ENCODE measurements at regions not wholly inside any gene's neighbourhood (a gene's known extent, or its start where the extent isn't known, plus 50 kb on each side); places are given as distances from the start of the nearest gene placed in this dataset.

GRCh38 chr12:45622210-45622937, 107.1 kb upstream of the ARID2 start:
- H3K36me3 ChIP-seq (ENCODE audit: insufficient read depth) = no peaks in the 10 kb centered on the region
- no peak overlapping the region for H3K9ac ChIP-seq
- no peaks in the 10 kb centered on the region for H3K27me3 ChIP-seq (ENCODE audit: insufficient read depth, low read depth)
- H3K4me3 ChIP-seq (IDR thresholded peaks at IDR 0.05; ENCODE audit: insufficient read depth, low read depth, low read length) = no peak overlapping the region
- H3K4me2 ChIP-seq = no peak overlapping the region
- no peaks in the 10 kb centered on the region for H3K4me1 ChIP-seq (ENCODE audit: low read depth, poor library complexity, severe bottlenecking)
- no peak overlapping the region for H2AFZ ChIP-seq (ENCODE audit: low read depth)
- no peak overlapping the region for H3K27ac ChIP-seq
- TF ChIP-seq, protein P1, sequence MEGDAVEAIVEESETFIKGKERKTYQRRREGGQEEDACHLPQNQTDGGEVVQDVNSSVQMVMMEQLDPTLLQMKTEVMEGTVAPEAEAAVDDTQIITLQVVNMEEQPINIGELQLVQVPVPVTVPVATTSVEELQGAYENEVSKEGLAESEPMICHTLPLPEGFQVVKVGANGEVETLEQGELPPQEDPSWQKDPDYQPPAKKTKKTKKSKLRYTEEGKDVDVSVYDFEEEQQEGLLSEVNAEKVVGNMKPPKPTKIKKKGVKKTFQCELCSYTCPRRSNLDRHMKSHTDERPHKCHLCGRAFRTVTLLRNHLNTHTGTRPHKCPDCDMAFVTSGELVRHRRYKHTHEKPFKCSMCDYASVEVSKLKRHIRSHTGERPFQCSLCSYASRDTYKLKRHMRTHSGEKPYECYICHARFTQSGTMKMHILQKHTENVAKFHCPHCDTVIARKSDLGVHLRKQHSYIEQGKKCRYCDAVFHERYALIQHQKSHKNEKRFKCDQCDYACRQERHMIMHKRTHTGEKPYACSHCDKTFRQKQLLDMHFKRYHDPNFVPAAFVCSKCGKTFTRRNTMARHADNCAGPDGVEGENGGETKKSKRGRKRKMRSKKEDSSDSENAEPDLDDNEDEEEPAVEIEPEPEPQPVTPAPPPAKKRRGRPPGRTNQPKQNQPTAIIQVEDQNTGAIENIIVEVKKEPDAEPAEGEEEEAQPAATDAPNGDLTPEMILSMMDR (conservative IDR thresholded peaks at IDR 0.05; ENCODE audit: low read depth, low read length) = no peak
- H4K20me1 ChIP-seq (ENCODE audit: insufficient read depth) = no peaks in the 10 kb centered on the region
- no peaks in the 10 kb centered on the region for H3K79me2 ChIP-seq (ENCODE audit: insufficient read depth, low read depth)

GRCh38 chr12:45623221-45623620, 106.3 kb upstream of the ARID2 start:
- TF ChIP-seq, protein P1 (conservative IDR thresholded peaks at IDR 0.05; ENCODE audit: low read depth, low read length) = no peak

DNA sequence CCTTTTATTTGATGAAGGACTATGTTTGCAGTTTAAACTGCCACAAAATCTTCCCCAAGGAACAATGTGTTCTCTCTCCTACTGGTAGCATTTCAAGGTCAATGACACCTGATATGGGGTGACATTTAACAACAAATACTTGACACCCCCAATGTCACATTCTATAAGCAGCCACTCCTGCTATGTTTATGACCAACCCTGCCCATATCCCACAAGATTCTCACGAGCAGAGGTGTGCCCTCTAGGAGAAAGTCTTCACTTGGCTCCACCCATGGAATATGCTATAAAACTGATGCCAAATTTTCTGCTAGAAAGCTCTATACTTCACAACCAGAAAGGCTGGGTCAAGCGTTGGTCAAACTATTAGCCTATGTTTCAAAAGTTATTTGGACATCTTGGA, 105.6 kb upstream of the ARID2 start:
- H3K27me3 ChIP-seq (ENCODE audit: insufficient read depth, low read depth) = no peaks in the 10 kb centered on the region
- H3K4me2 ChIP-seq = no peak overlapping the region
- H3K4me3 ChIP-seq (IDR thresholded peaks at IDR 0.05; ENCODE audit: insufficient read depth, low read depth, low read length) = no peak overlapping the region
- H2AFZ ChIP-seq (ENCODE audit: low read depth) = no peak overlapping the region
- H3K4me1 ChIP-seq (ENCODE audit: low read depth, poor library complexity, severe bottlenecking) = no peaks in the 10 kb centered on the region
- TF ChIP-seq, protein P1 (conservative IDR thresholded peaks at IDR 0.05; ENCODE audit: low read depth, low read length) = no peak
- H3K79me2 ChIP-seq (ENCODE audit: insufficient read depth, low read depth) = no peaks in the 10 kb centered on the region
- H3K27ac ChIP-seq = no peak overlapping the region
- no peaks in the 10 kb centered on the region for H4K20me1 ChIP-seq (ENCODE audit: insufficient read depth)
- no peaks in the 10 kb centered on the region for H3K36me3 ChIP-seq (ENCODE audit: insufficient read depth)
- no peak overlapping the region for H3K9ac ChIP-seq

More at GRCh38 chr12:45623221-45623620, 106.3 kb upstream of the ARID2 start:
- Histone ChIP-seq H2AFZ (ENCODE audit: low read depth) (no peak overlapping the region), H3K79me2 (ENCODE audit: insufficient read depth, low read depth) (no peaks in the 10 kb centered on the region), H3K27ac (no peak overlapping the region), H3K27me3 (ENCODE audit: insufficient read depth, low read depth) (no peaks in the 10 kb centered on the region), H3K4me1 (ENCODE audit: low read depth, poor library complexity, severe bottlenecking) (no peaks in the 10 kb centered on the region), H3K4me3 (IDR thresholded peaks at IDR 0.05; ENCODE audit: insufficient read depth, low read depth, low read length) (no peak overlapping the region), H3K4me2 (no peak overlapping the region), H3K9ac (no peak overlapping the region), H3K36me3 (ENCODE audit: insufficient read depth) (no peaks in the 10 kb centered on the region), H4K20me1 (ENCODE audit: insufficient read depth) (no peaks in the 10 kb centered on the region)

DNA sequence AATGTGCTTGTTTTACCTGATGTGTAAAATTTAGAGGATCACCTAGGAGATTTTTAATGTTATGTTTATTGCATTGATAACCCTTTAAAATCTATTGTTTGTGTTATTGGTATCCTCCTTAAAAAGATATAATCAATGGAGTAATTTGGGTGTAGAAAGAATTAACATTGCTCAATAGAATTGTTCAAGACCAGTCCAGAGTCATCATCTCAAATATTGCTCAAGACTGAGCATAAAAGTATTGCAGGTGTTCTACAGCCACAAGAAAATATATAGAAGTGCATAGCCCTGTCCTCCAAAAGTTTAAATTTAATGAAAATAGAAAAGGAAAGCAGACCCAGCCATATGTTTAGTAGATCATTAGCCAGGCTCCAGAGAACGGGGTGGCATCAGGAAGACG, 102.5 kb upstream of the ARID2 start:
- Histone ChIP-seq H3K9ac (no peak overlapping the region), H3K4me3 (IDR thresholded peaks at IDR 0.05; ENCODE audit: insufficient read depth, low read depth, low read length) (no peak overlapping the region), H3K27ac (no peak overlapping the region), H3K79me2 (ENCODE audit: insufficient read depth, low read depth) (no peaks in the 10 kb centered on the region), H3K27me3 (ENCODE audit: insufficient read depth, low read depth) (no peaks in the 10 kb centered on the region), H3K4me2 (no peak overlapping the region), H3K36me3 (ENCODE audit: insufficient read depth) (no peaks in the 10 kb centered on the region), H3K4me1 (ENCODE audit: low read depth, poor library complexity, severe bottlenecking) (no peaks in the 10 kb centered on the region), H2AFZ (ENCODE audit: low read depth) (no peak overlapping the region), H4K20me1 (ENCODE audit: insufficient read depth) (no peaks in the 10 kb centered on the region)
- TF ChIP-seq, protein P1 (conservative IDR thresholded peaks at IDR 0.05; ENCODE audit: low read depth, low read length) = no peak

Measured in KMS-11 (cell line).